Progenitor cell of endocrine pancreas (in vitro differentiated cells): ENCODE measurements at regions not wholly inside any gene's neighbourhood (a gene's known extent, or its start where the extent isn't known, plus 50 kb on each side); places are given as distances from the start of the nearest gene placed in this dataset.

Experiments
- DNase-seq: peaks from one replicate; pipeline ENCODE4 v3.0.0; 2021; ENCODE audit warnings: low spot score; ENCODE audit not compliant: unreplicated experiment
- H3K27ac Mint-ChIP-seq: 2 replicates; pipeline ENCODE4 v1.8.0; 2021; ENCODE audit warnings: mild to moderate bottlenecking, moderate library complexity, mixed read lengths
- H3K27me3 Mint-ChIP-seq: 2 replicates; pipeline ENCODE4 v1.8.0; 2021; ENCODE audit warnings: mixed read lengths
- H3K36me3 Mint-ChIP-seq: 2 replicates; pipeline ENCODE4 v1.8.0; 2022; ENCODE audit warnings: mixed read lengths; ENCODE audit not compliant: insufficient read depth
- H3K4me1 Mint-ChIP-seq: 2 replicates; pipeline ENCODE4 v1.8.0; 2021; ENCODE audit warnings: low read depth, mixed read lengths
- H3K4me3 Mint-ChIP-seq: 2 replicates; pipeline ENCODE4 v1.8.0; 2021; ENCODE audit warnings: low read depth, mild to moderate bottlenecking, moderate library complexity, mixed read lengths
- H3K9me3 Mint-ChIP-seq: 2 replicates; pipeline ENCODE4 v1.8.0; 2021; ENCODE audit warnings: low read depth, mixed read lengths
- CTCF ChIP-seq: fragments of 200-600 bp; sonication (generic); IDR thresholded peaks from one replicate; pipeline ENCODE4 v1.5.0; 2021; ENCODE audit warnings: antibody characterized with exemption, mild to moderate bottlenecking; ENCODE audit not compliant: unreplicated experiment

GRCh38 chr7:67866054-67866453, 869.4 kb downstream of the TYW1 start:
- Mint-ChIP-seq H3K4me1 (no peaks in the 10 kb centered on the region), H3K36me3 (peaks cover 2% of the 10 kb centered on the region), H3K9me3 (peaks cover 8% of the 10 kb centered on the region), H3K27me3 (no peaks in the 10 kb centered on the region), H3K4me3 (no peak overlapping the region), H3K27ac (no peak overlapping the region)
- TF ChIP-seq CTCF, result no peak
- DNase-seq, result no peak

- Mint-ChIP-seq H3K36me3 (peaks cover under 1% of the 10 kb centered on the region), H3K27me3 (no peaks in the 10 kb centered on the region), H3K4me1 (no peaks in the 10 kb centered on the region), H3K4me3 (no peak overlapping the region), H3K9me3 (peaks cover 4% of the 10 kb centered on the region), H3K27ac (no peak overlapping the region)
- TF ChIP-seq CTCF, result no peak
- no peak for DNase-seq
These were observed 870.2 kb downstream of the TYW1 start for GRCh38 chr7:67866812-67867211.

GRCh38 chr7:67870396-67870795, 873.8 kb downstream of the TYW1 start:
- Mint-ChIP-seq H3K4me1 (no peaks in the 10 kb centered on the region), H3K27me3 (no peaks in the 10 kb centered on the region), H3K27ac (no peak overlapping the region), H3K9me3 (no peaks in the 10 kb centered on the region), H3K4me3 (no peak overlapping the region), H3K36me3 (no peaks in the 10 kb centered on the region)
- no peak for DNase-seq
- no peak for TF ChIP-seq CTCF

GRCh38 chr7:67875558-67875957, 878.9 kb downstream of the TYW1 start:
- Mint-ChIP-seq H3K27me3 (peaks cover 5% of the 10 kb centered on the region), H3K4me3 (no peak overlapping the region), H3K4me1 (no peaks in the 10 kb centered on the region), H3K27ac (no peak overlapping the region), H3K9me3 (no peaks in the 10 kb centered on the region), H3K36me3 (no peaks in the 10 kb centered on the region)
- TF ChIP-seq CTCF, result no peak
- DNase-seq, result no peak

GRCh38 chr7:67878808-67879207, 882.2 kb downstream of the TYW1 start:
- Mint-ChIP-seq H3K27ac (no peak overlapping the region), H3K27me3 (peaks cover 10% of the 10 kb centered on the region), H3K4me1 (no peaks in the 10 kb centered on the region), H3K36me3 (no peaks in the 10 kb centered on the region), H3K4me3 (no peak overlapping the region), H3K9me3 (no peaks in the 10 kb centered on the region)
- DNase-seq, result no peak
- no peak for TF ChIP-seq CTCF

- H3K4me1 Mint-ChIP-seq, result no peaks in the 10 kb centered on the region
- H3K27me3 Mint-ChIP-seq, result peaks cover 13% of the 10 kb centered on the region
- no peak for DNase-seq
- no peaks in the 10 kb centered on the region for H3K36me3 Mint-ChIP-seq
- no peak overlapping the region for H3K27ac Mint-ChIP-seq
- peaks cover 12% of the 10 kb centered on the region for H3K9me3 Mint-ChIP-seq
- no peak overlapping the region for H3K4me3 Mint-ChIP-seq
- TF ChIP-seq CTCF, result no peak
These were observed 886.2 kb downstream of the TYW1 start for GRCh38 chr7:67882843-67883242.
